CD4-positive, alpha-beta memory T cell (primary cell): ENCODE measurements at regions not wholly inside any gene's neighbourhood (a gene's known extent, or its start where the extent isn't known, plus 50 kb on each side); places are given as distances from the start of the nearest gene placed in this dataset.

Source experiments
- CTCF ChIA-PET: fragments of 350-600 bp; sonication (Branson Sonifier 250); formaldehyde crosslinking; loops from one replicate; lab custom pipeline; 2021; ENCODE audit warnings: inconsistent platforms; ENCODE audit not compliant: partially characterized antibody; lab: Charles Lee
- POLR2A ChIA-PET: fragments of 350-600 bp; sonication (Branson Sonifier 250); formaldehyde crosslinking; loops from one replicate; lab custom pipeline; 2021; ENCODE audit not compliant: partially characterized antibody; lab: Charles Lee
- DNase-seq, 5 donors: peaks; one replicate each; pipeline versions ENCODE4 v3.0.0 to v3.0.0-alpha.2; 2020 to 2022; ENCODE audit warnings: mixed read lengths in 1 of 5
- H3K27ac ChIP-seq: one replicate; pipeline ENCODE4 v1.7.0; 2013; ENCODE audit warnings: low read depth, low read length
- H3K27me3 ChIP-seq: 2 replicates; pipeline ENCODE4 v1.7.0; 2013; ENCODE audit warnings: mild to moderate bottlenecking, low read length, moderate library complexity; ENCODE audit not compliant: insufficient read depth
- H3K36me3 ChIP-seq: 2 replicates; pipeline ENCODE4 v1.7.0; 2013; ENCODE audit warnings: mild to moderate bottlenecking, low read length, moderate library complexity; ENCODE audit not compliant: insufficient read depth
- H3K4me1 ChIP-seq: 2 replicates; pipeline ENCODE4 v1.7.0; 2013; ENCODE audit warnings: mild to moderate bottlenecking, low read length, moderate library complexity; ENCODE audit not compliant: insufficient read depth
- H3K4me3 ChIP-seq, 2 donors: one replicate each; pipeline ENCODE4 v1.7.0; 2013; ENCODE audit warnings: low read length in 2 of 2, mild to moderate bottlenecking in 1 of 2
- H3K9me3 ChIP-seq, 2 donors: one replicate each; pipeline ENCODE4 v1.7.0; 2013; ENCODE audit warnings: low read length in 2 of 2, control low read depth in 1 of 2; ENCODE audit not compliant: control insufficient read depth in 1 of 2
- H3K27ac Mint-ChIP-seq, 7 donors: one replicate each; pipeline ENCODE4 v1.8.0; 2020 to 2021; ENCODE audit warnings: mixed read lengths in 7 of 7, mild to moderate bottlenecking in 6 of 7, inconsistent platforms in 3 of 7, moderate library complexity in 3 of 7
- H3K27me3 Mint-ChIP-seq, 2 donors: one replicate each; pipeline ENCODE4 v1.8.0; 2020 to 2021; ENCODE audit warnings: mixed read lengths in 2 of 2
- H3K36me3 Mint-ChIP-seq, 2 donors: one replicate each; pipeline ENCODE4 v1.8.0; 2020 to 2021; ENCODE audit warnings: mixed read lengths in 2 of 2, inconsistent platforms in 1 of 2, mild to moderate bottlenecking in 1 of 2
- H3K4me1 Mint-ChIP-seq, 4 donors: one replicate each; pipeline ENCODE4 v1.8.0; 2020 to 2021; ENCODE audit warnings: mixed read lengths in 4 of 4, mild to moderate bottlenecking in 1 of 4
- H3K4me3 Mint-ChIP-seq, 8 donors: one replicate each; pipeline ENCODE4 v1.8.0; 2020 to 2021; ENCODE audit warnings: mixed read lengths in 8 of 8, mild to moderate bottlenecking in 7 of 8, moderate library complexity in 6 of 8, inconsistent platforms in 3 of 8
- H3K9me3 Mint-ChIP-seq, 8 donors: one replicate each; pipeline ENCODE4 v1.8.0; 2020 to 2021; ENCODE audit warnings: mixed read lengths in 8 of 8, mild to moderate bottlenecking in 5 of 8, inconsistent platforms in 3 of 8, moderate library complexity in 1 of 8
- intact Hi-C: fragments of 100-400 bp; cut with micrococcal nuclease; formaldehyde crosslinking; loops from one replicate; pipeline ENCODE4 v1.15.1; 2023

DNA sequence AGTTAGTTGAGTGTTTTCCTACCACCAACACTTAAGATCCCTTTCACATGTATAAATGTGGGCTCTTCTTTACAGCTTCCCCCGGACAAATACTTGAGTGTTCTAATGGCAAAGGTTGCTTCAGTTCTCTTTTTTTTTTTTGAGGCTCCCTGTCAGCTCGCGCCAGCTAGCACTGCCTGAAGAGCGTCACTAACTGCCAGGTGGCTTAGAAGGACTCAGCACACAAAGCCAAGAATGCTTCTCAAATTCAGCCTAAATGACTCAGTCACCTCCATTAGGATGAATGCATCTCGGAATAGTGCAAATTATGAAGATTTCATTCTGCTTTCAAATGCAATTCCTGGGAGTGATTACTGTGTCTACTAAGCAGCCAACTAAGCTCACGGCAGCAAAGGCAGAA is 150.7 kb upstream of the BTBD3 start:
- Mint-ChIP-seq H3K36me3 (no peaks in the 10 kb centered on the region), H3K9me3 (peaks cover 5 to 29% (median 17%) of the 10 kb centered on the region in 8 donors), H3K4me1 (no peaks in the 10 kb centered on the region), H3K27me3 (no peaks in the 10 kb centered on the region), H3K27ac (no peak overlapping the region), H3K4me3 (no peak overlapping the region)
- Histone ChIP-seq H3K27me3 (no peaks in the 10 kb centered on the region), H3K4me1 (no peaks in the 10 kb centered on the region), H3K36me3 (no peaks in the 10 kb centered on the region), H3K4me3 (no peak overlapping the region), H3K27ac (no peak overlapping the region), H3K9me3 (no peaks in the 10 kb centered on the region)
- POLR2A ChIA-PET = no interaction called here
- no peak for DNase-seq
- CTCF ChIA-PET = no interaction called here
- intact Hi-C loops = no loop called here

DNA sequence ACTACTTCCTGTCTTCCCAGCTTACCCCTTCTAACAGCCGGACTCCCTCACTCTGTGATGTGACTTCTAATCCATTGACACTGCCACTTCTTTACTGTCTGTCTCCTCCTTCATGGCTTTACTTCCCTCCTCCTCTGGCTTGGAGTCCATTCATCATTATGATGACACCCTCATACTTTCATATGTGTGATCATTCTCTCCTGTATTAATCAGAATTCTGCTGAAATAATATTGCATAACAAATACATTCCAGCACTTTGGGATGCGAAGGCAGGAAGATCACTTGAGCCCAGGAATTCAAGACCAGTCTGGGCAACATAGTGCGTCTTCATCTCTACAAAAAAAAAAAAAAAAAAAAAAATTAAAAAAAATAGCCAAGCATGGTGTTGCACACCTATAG is 147.9 kb upstream of the BTBD3 start:
- Histone ChIP-seq H3K4me1 (no peaks in the 10 kb centered on the region), H3K27ac (no peak overlapping the region), H3K36me3 (no peaks in the 10 kb centered on the region), H3K9me3 (peaks cover 0 to 3% of the 10 kb centered on the region in 2 donors), H3K27me3 (no peaks in the 10 kb centered on the region), H3K4me3 (no peak overlapping the region)
- Mint-ChIP-seq H3K27ac (no peak overlapping the region), H3K27me3 (no peaks in the 10 kb centered on the region), H3K4me1 (no peaks in the 10 kb centered on the region), H3K4me3 (no peak overlapping the region), H3K9me3 (peaks cover 10 to 31% (median 20%) of the 10 kb centered on the region in 8 donors), H3K36me3 (no peaks in the 10 kb centered on the region)
- intact Hi-C loops = no loop called here
- POLR2A ChIA-PET = no interaction called here
- CTCF ChIA-PET = no interaction called here
- DNase-seq = no peak

DNA sequence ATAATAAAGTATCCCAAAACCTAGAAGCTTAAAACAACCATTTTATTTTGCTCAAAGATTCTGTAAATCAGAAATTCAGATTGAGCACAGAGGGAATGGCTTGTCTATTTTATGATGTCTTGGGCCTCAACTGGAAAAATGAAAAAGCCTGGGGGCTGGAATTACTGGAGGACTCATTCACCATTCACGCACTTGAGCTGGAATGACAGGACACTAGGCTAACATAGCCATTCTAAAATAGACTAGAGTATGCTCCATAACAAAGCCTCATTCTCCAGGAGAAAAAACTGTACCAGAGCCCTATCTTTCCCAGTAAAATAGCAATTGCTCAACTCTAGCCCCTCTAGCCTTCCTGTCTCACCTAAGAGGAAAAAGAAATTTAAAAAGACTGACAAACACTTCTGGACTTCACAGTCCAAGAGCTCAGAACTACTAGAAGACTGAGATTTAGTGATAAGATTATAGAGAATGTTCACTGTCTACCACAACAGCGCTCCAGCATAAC is 145.4 kb upstream of the BTBD3 start:
- Mint-ChIP-seq H3K4me1 (no peaks in the 10 kb centered on the region), H3K27me3 (no peaks in the 10 kb centered on the region), H3K36me3 (no peaks in the 10 kb centered on the region), H3K9me3 (peaks cover 5 to 26% (median 16%) of the 10 kb centered on the region in 8 donors), H3K27ac (no peak overlapping the region), H3K4me3 (no peak overlapping the region)
- intact Hi-C loops = no loop called here
- POLR2A ChIA-PET = no interaction called here
- Histone ChIP-seq H3K9me3 (peaks cover 0 to 3% of the 10 kb centered on the region in 2 donors), H3K4me3 (no peak overlapping the region), H3K27ac (no peak overlapping the region), H3K36me3 (no peaks in the 10 kb centered on the region), H3K27me3 (no peaks in the 10 kb centered on the region), H3K4me1 (no peaks in the 10 kb centered on the region)
- DNase-seq = no peak
- CTCF ChIA-PET = no interaction called here

GRCh38 chr20:11776687-11777086 is 141.0 kb upstream of the BTBD3 start:
- intact Hi-C loops = no loop called here
- no peaks in the 10 kb centered on the region for H3K36me3 Mint-ChIP-seq
- ChIA-PET POLR2A (no interaction called here), CTCF (no interaction called here)
- Histone ChIP-seq H3K27me3 (no peaks in the 10 kb centered on the region), H3K27ac (no peak overlapping the region), H3K9me3 (peaks cover 0 to 3% of the 10 kb centered on the region in 2 donors), H3K4me1 (no peaks in the 10 kb centered on the region), H3K36me3 (no peaks in the 10 kb centered on the region), H3K4me3 (no peak overlapping the region)
- no peak for DNase-seq
- peaks cover 5 to 22% (median 7%) of the 10 kb centered on the region in 8 donors for H3K9me3 Mint-ChIP-seq
- no peak overlapping the region for H3K27ac Mint-ChIP-seq
- peaks cover 0 to 2% (median 0%) of the 10 kb centered on the region in 4 donors for H3K4me1 Mint-ChIP-seq
- H3K4me3 Mint-ChIP-seq = no peak overlapping the region
- H3K27me3 Mint-ChIP-seq = no peaks in the 10 kb centered on the region

DNA sequence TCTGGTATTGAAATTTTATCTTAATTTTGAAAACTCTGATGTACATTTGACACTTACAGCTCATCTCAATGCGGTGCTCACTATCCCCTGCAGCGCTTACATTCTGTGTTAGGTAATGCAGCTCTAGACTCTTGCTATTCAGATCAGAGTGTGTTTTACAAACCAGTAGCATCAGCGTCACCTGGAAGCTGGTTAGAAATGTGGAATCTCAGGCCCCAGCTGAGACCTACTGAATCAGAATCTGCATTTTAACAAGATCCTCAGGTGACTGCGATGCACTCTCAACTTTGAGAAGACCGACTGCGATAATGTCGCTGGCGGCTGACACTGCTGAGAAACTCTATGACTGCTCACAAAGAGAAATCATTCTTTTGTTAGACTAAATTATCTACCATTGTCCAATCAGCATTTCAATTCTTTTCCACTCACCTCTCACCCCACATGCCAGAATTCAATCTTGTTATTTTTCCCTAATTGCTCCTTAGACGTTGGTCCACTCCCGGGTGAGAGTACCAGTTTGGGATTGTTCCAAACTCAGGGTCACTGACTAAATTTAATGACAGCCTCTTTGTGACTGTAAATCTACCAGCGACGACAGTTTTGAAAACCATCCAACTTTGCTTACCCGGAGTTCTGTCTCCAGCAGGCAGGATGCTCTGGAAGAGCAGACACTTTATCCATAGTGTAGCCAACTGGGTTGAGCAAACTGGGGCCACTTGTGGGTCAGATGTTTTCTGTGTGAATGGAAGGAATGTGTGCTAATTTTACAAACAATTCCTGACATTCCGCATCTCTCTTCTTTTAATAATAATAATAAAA is 140.1 kb upstream of the BTBD3 start:
- peaks cover 0 to 2% (median 0%) of the 10 kb centered on the region in 4 donors for H3K4me1 Mint-ChIP-seq
- H3K27ac Mint-ChIP-seq = no peak overlapping the region
- CTCF ChIA-PET = no interaction called here
- no peak overlapping the region for H3K4me3 Mint-ChIP-seq
- H3K27me3 Mint-ChIP-seq = no peaks in the 10 kb centered on the region
- H3K36me3 Mint-ChIP-seq = no peaks in the 10 kb centered on the region
- no peak overlapping the region for H3K4me3 ChIP-seq
- H3K9me3 ChIP-seq = no peaks in the 10 kb centered on the region
- POLR2A ChIA-PET = no interaction called here
- intact Hi-C loops = no loop called here
- H3K27ac ChIP-seq = no peak overlapping the region
- DNase-seq = no peak
- no peaks in the 10 kb centered on the region for H3K27me3 ChIP-seq
- no peaks in the 10 kb centered on the region for H3K4me1 ChIP-seq
- H3K36me3 ChIP-seq = no peaks in the 10 kb centered on the region
- peaks cover 3 to 20% (median 4%) of the 10 kb centered on the region in 8 donors for H3K9me3 Mint-ChIP-seq

DNA sequence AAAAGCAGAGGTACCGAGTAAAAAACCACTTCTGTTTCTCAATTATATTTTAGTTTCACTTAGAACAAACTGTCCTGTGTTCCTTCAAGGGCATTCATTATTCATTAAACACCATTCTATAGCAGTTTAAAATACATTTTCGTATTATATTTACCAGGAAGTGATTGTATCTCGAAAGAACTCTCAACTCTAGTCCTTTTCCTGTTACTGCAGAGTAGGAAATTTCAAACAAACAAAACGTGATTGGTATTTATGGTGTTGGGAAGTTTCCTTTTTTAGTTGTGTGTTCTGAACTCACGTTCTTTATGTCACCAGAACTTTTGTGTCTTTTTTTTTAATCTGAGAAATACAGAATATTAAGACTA is 139.5 kb upstream of the BTBD3 start:
- H3K27me3 ChIP-seq = no peaks in the 10 kb centered on the region
- ChIA-PET CTCF (no interaction called here), POLR2A (no interaction called here)
- Mint-ChIP-seq H3K4me3 (no peak overlapping the region), H3K36me3 (no peaks in the 10 kb centered on the region), H3K9me3 (peaks cover 0 to 14% (median 4%) of the 10 kb centered on the region in 8 donors), H3K27me3 (no peaks in the 10 kb centered on the region), H3K27ac (no peak overlapping the region), H3K4me1 (peaks cover 0 to 2% (median 0%) of the 10 kb centered on the region in 4 donors)
- H3K4me3 ChIP-seq = no peak overlapping the region
- H3K27ac ChIP-seq = no peak overlapping the region
- no peak for DNase-seq
- intact Hi-C loops = no loop called here
- no peaks in the 10 kb centered on the region for H3K4me1 ChIP-seq
- no peaks in the 10 kb centered on the region for H3K36me3 ChIP-seq
- no peaks in the 10 kb centered on the region for H3K9me3 ChIP-seq

- CTCF ChIA-PET = no interaction called here
- peaks cover 0 to 10% (median 2%) of the 10 kb centered on the region in 8 donors for H3K9me3 Mint-ChIP-seq
- H3K27me3 Mint-ChIP-seq = no peaks in the 10 kb centered on the region
- H3K4me3 ChIP-seq = no peak overlapping the region
- H3K4me1 ChIP-seq = no peaks in the 10 kb centered on the region
- intact Hi-C loops = no loop called here
- no peak overlapping the region for H3K27ac Mint-ChIP-seq
- H3K27ac ChIP-seq = no peak overlapping the region
- no peaks in the 10 kb centered on the region for H3K27me3 ChIP-seq
- no peaks in the 10 kb centered on the region for H3K36me3 ChIP-seq
- DNase-seq = no peak
- POLR2A ChIA-PET = no interaction called here
- H3K36me3 Mint-ChIP-seq = no peaks in the 10 kb centered on the region
- H3K9me3 ChIP-seq = no peaks in the 10 kb centered on the region
- H3K4me3 Mint-ChIP-seq = no peak overlapping the region
- peaks cover 0 to 2% (median 0%) of the 10 kb centered on the region in 4 donors for H3K4me1 Mint-ChIP-seq
These were observed 136.8 kb upstream of the BTBD3 start for GRCh38 chr20:11780765-11781369.
